ENCODE measurements at regions not wholly inside any gene's neighbourhood (a gene's known extent, or its start where the extent isn't known, plus 50 kb on each side); places are given as distances from the start of the nearest gene placed in this dataset.

DNA sequence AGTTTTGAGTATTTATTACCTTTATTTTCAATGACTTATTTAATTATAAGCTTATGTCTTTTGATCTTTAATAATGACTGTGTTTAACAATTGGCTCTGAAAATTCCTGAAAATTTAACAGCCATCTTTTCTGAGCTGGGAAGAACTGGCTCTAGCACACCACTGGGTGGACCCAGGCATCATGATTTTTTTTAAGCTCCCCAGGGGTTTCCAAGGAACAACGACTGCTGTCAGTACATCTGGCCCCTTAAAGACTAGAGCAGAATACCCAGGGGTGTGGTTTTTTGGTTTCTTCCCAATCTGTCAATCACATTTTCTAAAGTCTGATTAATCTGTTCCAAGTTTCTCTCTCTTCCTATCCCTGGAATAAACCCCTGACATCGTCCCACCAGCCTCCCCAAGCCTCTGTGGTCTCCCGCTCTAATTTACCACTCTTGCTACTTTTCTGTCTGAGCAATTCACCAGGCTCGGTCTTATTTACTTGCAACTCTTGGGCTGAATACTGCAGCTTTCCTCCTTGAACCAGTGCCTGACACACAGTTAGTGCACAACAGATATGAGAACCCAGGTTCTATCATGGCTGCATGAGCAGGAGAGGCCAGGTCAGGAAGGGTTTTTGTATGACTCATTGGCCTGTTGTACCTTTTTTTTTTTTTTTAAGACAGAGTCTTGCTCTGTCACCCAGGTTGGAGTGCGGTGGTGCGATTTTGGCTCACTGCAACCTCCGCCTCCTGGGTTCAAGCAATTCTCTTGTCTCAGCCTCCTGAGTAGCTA, 321.9 kb downstream of the ZSWIM6 start:
- 89 to 91% methylated on average over 7 of the region's 7 CpGs for WGBS, 2 donors
- intact Hi-C loops (cut with DNase I) = loop anchor here (10.0 kb wide), 2 partner anchors 489 to 709 kb away; partner anchors contain the start of genes ERCC8, NDUFAF2 and SMIM15
- TF ChIP-seq POLR2A (IDR thresholded peaks at IDR 0.05) (no peak), EP300 (IDR thresholded peaks at IDR 0.05) (no peak), POLR2AphosphoS5 (IDR thresholded peaks at IDR 0.05) (no peak)
- TF ChIP-seq, protein P1, sequence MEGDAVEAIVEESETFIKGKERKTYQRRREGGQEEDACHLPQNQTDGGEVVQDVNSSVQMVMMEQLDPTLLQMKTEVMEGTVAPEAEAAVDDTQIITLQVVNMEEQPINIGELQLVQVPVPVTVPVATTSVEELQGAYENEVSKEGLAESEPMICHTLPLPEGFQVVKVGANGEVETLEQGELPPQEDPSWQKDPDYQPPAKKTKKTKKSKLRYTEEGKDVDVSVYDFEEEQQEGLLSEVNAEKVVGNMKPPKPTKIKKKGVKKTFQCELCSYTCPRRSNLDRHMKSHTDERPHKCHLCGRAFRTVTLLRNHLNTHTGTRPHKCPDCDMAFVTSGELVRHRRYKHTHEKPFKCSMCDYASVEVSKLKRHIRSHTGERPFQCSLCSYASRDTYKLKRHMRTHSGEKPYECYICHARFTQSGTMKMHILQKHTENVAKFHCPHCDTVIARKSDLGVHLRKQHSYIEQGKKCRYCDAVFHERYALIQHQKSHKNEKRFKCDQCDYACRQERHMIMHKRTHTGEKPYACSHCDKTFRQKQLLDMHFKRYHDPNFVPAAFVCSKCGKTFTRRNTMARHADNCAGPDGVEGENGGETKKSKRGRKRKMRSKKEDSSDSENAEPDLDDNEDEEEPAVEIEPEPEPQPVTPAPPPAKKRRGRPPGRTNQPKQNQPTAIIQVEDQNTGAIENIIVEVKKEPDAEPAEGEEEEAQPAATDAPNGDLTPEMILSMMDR (IDR thresholded peaks at IDR 0.05) = no peak

DNA sequence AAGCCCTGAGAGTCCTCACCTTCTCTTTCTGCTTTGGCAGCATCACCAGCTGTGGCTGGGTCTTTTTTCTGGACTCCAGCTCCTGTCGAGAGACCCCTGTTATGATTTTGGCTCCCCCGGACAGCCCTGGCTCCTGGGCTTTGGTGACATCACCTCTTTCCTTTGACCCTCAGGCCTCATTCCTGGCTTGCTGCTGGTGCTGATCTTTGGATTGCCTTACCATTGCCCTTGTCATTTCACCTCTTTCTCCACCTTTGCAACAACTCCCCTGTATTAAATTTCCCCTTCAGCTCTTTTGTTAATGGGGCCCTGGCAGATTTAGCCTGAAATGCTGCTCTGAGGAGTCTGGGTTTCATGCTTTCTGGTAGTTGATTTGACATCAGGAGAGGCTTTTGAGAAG, 322.8 kb downstream of the ZSWIM6 start:
- no peak for DNase-seq
- TF ChIP-seq EP300 (IDR thresholded peaks at IDR 0.05) (no peak), POLR2AphosphoS5 (IDR thresholded peaks at IDR 0.05) (no peak), POLR2A (IDR thresholded peaks at IDR 0.05) (no peak)
- TF ChIP-seq, protein P1 (IDR thresholded peaks at IDR 0.05) = no peak
- intact Hi-C loops (cut with DNase I) = loop anchor here (5.0 to 10.0 kb wide), 4 partner anchors 277 to 710 kb away; partner anchors contain the start of genes ERCC8, NDUFAF2 and SMIM15
- Histone ChIP-seq H3K9me3 (no peaks in the 10 kb centered on the region), H3K27ac (no peak overlapping the region), H3K36me3 (no peaks in the 10 kb centered on the region), H3K4me1 (no peaks in the 10 kb centered on the region), H3K27me3 (no peaks in the 10 kb centered on the region), H3K4me3 (no peak overlapping the region)
- WGBS, 2 donors = 98 to 99% methylated on average over 2 of the region's 2 CpGs

More for the DNA sequence above, 321.9 kb downstream of the ZSWIM6 start:
- Histone ChIP-seq H3K36me3 (no peaks in the 10 kb centered on the region), H3K27me3 (no peaks in the 10 kb centered on the region), H3K9me3 (no peaks in the 10 kb centered on the region), H3K4me3 (no peak overlapping the region), H3K27ac (no peak overlapping the region), H3K4me1 (no peaks in the 10 kb centered on the region)
- no peak for DNase-seq

GRCh38 chr5:61657010-61657409, 325.0 kb downstream of the ZSWIM6 start:
- no peak overlapping the region for H3K4me3 ChIP-seq
- TF ChIP-seq EP300 (IDR thresholded peaks at IDR 0.05) (no peak), POLR2A (IDR thresholded peaks at IDR 0.05) (no peak), POLR2AphosphoS5 (IDR thresholded peaks at IDR 0.05) (no peak)
- TF ChIP-seq, protein P1 (IDR thresholded peaks at IDR 0.05) = no peak
- H3K4me1 ChIP-seq = no peaks in the 10 kb centered on the region
- H3K9me3 ChIP-seq = no peaks in the 10 kb centered on the region
- H3K27me3 ChIP-seq = no peaks in the 10 kb centered on the region
- intact Hi-C loops (cut with DNase I) = loop anchor here (5.0 to 10.0 kb wide), 4 partner anchors 275 to 712 kb away; partner anchors contain the start of genes ERCC8, NDUFAF2 and SMIM15
- WGBS, 2 donors = 88 to 89% methylated on average over 7 of the region's 7 CpGs
- no peak for DNase-seq
- no peak overlapping the region for H3K27ac ChIP-seq
- no peaks in the 10 kb centered on the region for H3K36me3 ChIP-seq

DNA sequence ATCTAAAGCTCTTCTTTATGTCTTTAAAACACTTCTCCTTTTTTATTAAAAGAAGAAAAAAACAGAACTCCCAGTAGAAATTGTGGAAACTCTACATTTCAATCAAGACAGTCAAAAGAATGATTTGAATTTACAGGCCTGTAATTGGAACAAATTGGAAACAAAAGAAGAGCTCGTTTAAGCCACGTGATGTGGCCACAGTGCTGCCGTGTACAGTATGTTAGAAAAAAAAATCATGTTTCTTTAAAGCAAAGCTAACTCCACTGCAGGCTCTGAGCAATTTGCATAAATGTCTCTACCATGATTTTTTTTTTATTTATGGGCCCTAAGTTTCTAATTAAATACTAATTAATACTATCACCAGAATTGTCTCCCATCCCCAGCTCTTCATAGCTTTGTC, 325.6 kb downstream of the ZSWIM6 start:
- H3K27me3 ChIP-seq = no peaks in the 10 kb centered on the region
- 76 to 78% methylated on average over 3 of the region's 3 CpGs for WGBS, 2 donors
- DNase-seq = no peak
- no peaks in the 10 kb centered on the region for H3K9me3 ChIP-seq
- no peak overlapping the region for H3K4me3 ChIP-seq
- H3K36me3 ChIP-seq = no peaks in the 10 kb centered on the region
- no peaks in the 10 kb centered on the region for H3K4me1 ChIP-seq
- intact Hi-C loops (cut with DNase I) = loop anchor here (5.0 to 10.0 kb wide), 4 partner anchors 275 to 713 kb away; partner anchors contain the start of genes ERCC8, NDUFAF2 and SMIM15
- no peak overlapping the region for H3K27ac ChIP-seq
- TF ChIP-seq POLR2A (IDR thresholded peaks at IDR 0.05) (no peak), EP300 (IDR thresholded peaks at IDR 0.05) (no peak), POLR2AphosphoS5 (IDR thresholded peaks at IDR 0.05) (no peak)
- TF ChIP-seq, protein P1 (IDR thresholded peaks at IDR 0.05) = no peak

All from sigmoid colon (tissue), 6 donors.